ENCODE measurements at regions not wholly inside any gene's neighbourhood (a gene's known extent, or its start where the extent isn't known, plus 50 kb on each side); places are given as distances from the start of the nearest gene placed in this dataset.
"Not testable (repeated sequence)": the region's sequence is repeated elsewhere in the genome, so short reads cannot be mapped to it uniquely, and the experiment has no call there.

- no peak for TF ChIP-seq CTCF (IDR thresholded peaks at IDR 0.05; ENCODE audit: low read depth, low read length, missing control alignments)
- DNase-seq (ENCODE audit: low read depth) = no peak
- no peak overlapping the region for H3K4me3 ChIP-seq (ENCODE audit: low read depth, low read length)
- in situ Hi-C loops (cut with HindIII; ENCODE audit: low sequenced_read_pairs) = no loop called here
These were observed 199.1 kb upstream of the GADL1 start for GRCh38 chr3:31093606-31094005.

- in situ Hi-C loops (cut with HindIII; ENCODE audit: low sequenced_read_pairs) = no loop called here
- TF ChIP-seq CTCF (IDR thresholded peaks at IDR 0.05; ENCODE audit: low read depth, low read length, missing control alignments) = no peak
- no peak for DNase-seq (ENCODE audit: low read depth)
- H3K4me3 ChIP-seq (ENCODE audit: low read depth, low read length) = no peak overlapping the region
These were observed 199.6 kb upstream of the GADL1 start for GRCh38 chr3:31094048-31094447.

GRCh38 chr3:31095255-31095654, 200.8 kb upstream of the GADL1 start:
- no peak for TF ChIP-seq CTCF (IDR thresholded peaks at IDR 0.05; ENCODE audit: low read depth, low read length, missing control alignments)
- H3K4me3 ChIP-seq (ENCODE audit: low read depth, low read length) = no peak overlapping the region
- in situ Hi-C loops (cut with HindIII; ENCODE audit: low sequenced_read_pairs) = no loop called here
- no peak for DNase-seq (ENCODE audit: low read depth)

- DNase-seq (ENCODE audit: low read depth) = no peak
- in situ Hi-C loops (cut with HindIII; ENCODE audit: low sequenced_read_pairs) = no loop called here
- no peak for TF ChIP-seq CTCF (IDR thresholded peaks at IDR 0.05; ENCODE audit: low read depth, low read length, missing control alignments)
- no peak overlapping the region for H3K4me3 ChIP-seq (ENCODE audit: low read depth, low read length)
These were observed 202.4 kb upstream of the GADL1 start for GRCh38 chr3:31096661-31097395.

GRCh38 chr3:31100519-31100918, 206.1 kb upstream of the GADL1 start:
- no peak for TF ChIP-seq CTCF (IDR thresholded peaks at IDR 0.05; ENCODE audit: low read depth, low read length, missing control alignments)
- in situ Hi-C loops (cut with HindIII; ENCODE audit: low sequenced_read_pairs) = no loop called here
- no peak for DNase-seq (ENCODE audit: low read depth)
- H3K4me3 ChIP-seq (ENCODE audit: low read depth, low read length) = no peak overlapping the region

- in situ Hi-C loops (cut with HindIII; ENCODE audit: low sequenced_read_pairs); DNase-seq (ENCODE audit: low read depth); H3K4me3 ChIP-seq (ENCODE audit: low read depth, low read length): not testable (repeated sequence)
These were observed 206.8 kb upstream of the GADL1 start for GRCh38 chr3:31101285-31101684.

- DNase-seq (ENCODE audit: low read depth) = no peak
- TF ChIP-seq CTCF (IDR thresholded peaks at IDR 0.05; ENCODE audit: low read depth, low read length, missing control alignments) = no peak
- in situ Hi-C loops (cut with HindIII; ENCODE audit: low sequenced_read_pairs) = no loop called here
- H3K4me3 ChIP-seq (ENCODE audit: low read depth, low read length) = no peak overlapping the region
These were observed 207.9 kb upstream of the GADL1 start for GRCh38 chr3:31102196-31102879.

All from astrocyte of the cerebellum (primary cell).